ENCODE measurements at regions not wholly inside any gene's neighbourhood (a gene's known extent, or its start where the extent isn't known, plus 50 kb on each side); places are given as distances from the start of the nearest gene placed in this dataset.

- Histone ChIP-seq H3K4me1 (ENCODE audit: insufficient read depth, low read length) (no peaks in the 10 kb centered on the region), H3K36me3 (ENCODE audit: insufficient read depth, low read length) (no peaks in the 10 kb centered on the region), H3K9me3 (ENCODE audit: control insufficient read depth, insufficient read depth, low read length) (no peaks in the 10 kb centered on the region; the same call in 1 of the 2 replicates), H3K9ac (ENCODE audit: low read depth, low read length) (no peak overlapping the region)
These were observed 64.4 kb upstream of the CDH8 start for GRCh38 chr16:62100651-62101050.

- Histone ChIP-seq H3K9ac (ENCODE audit: low read depth, low read length) (no peak overlapping the region), H3K4me1 (ENCODE audit: insufficient read depth, low read length) (no peaks in the 10 kb centered on the region), H3K9me3 (ENCODE audit: control insufficient read depth, insufficient read depth, low read length) (no peaks in the 10 kb centered on the region), H3K36me3 (ENCODE audit: insufficient read depth, low read length) (no peaks in the 10 kb centered on the region)
These were observed 53.5 kb upstream of the CDH8 start for GRCh38 chr16:62089715-62090114.

GRCh38 chr16:62088731-62089410 is 52.6 kb upstream of the CDH8 start:
- no peaks in the 10 kb centered on the region for H3K36me3 ChIP-seq (ENCODE audit: insufficient read depth, low read length)
- H3K4me1 ChIP-seq (ENCODE audit: insufficient read depth, low read length): no peaks in the 10 kb centered on the region
- H3K9ac ChIP-seq (ENCODE audit: low read depth, low read length): no peak overlapping the region
- H3K9me3 ChIP-seq (ENCODE audit: control insufficient read depth, insufficient read depth, low read length): no peaks in the 10 kb centered on the region
